ENCODE measurements at regions not wholly inside any gene's neighbourhood (a gene's known extent, or its start where the extent isn't known, plus 50 kb on each side); places are given as distances from the start of the nearest gene placed in this dataset.

- no peak for TF ChIP-seq CTCF (IDR thresholded peaks at IDR 0.05)
- TF ChIP-seq POLR2A (IDR thresholded peaks at IDR 0.05) = no peak
Observed at GRCh38 chr2:65834771-65835475, 402.5 kb upstream of the SPRED2 start.
